CD14-positive monocyte (primary cell): ENCODE measurements at regions not wholly inside any gene's neighbourhood (a gene's known extent, or its start where the extent isn't known, plus 50 kb on each side); places are given as distances from the start of the nearest gene placed in this dataset.

Experiments
- DNase-seq, 3 donors: peaks; one replicate each; pipeline ENCODE4 v3.0.0-alpha.2; 2011 to 2022
- H2AFZ ChIP-seq: 2 replicates; pipeline ENCODE4 v1.6.0; 2012; ENCODE audit warnings: mild to moderate bottlenecking, low read depth, low read length, inconsistent platforms; ENCODE audit not compliant: insufficient read depth, poor library complexity, severe bottlenecking
- H3K27ac ChIP-seq, 2 donors: 1 replicate in 1 of 2; 2 replicates in 1 of 2; pipeline ENCODE4 v1.5.1; 2012 to 2013; ENCODE audit warnings: low read length in 2 of 2, control low read depth in 1 of 2, inconsistent platforms in 1 of 2, low read depth in 1 of 2, mild to moderate bottlenecking in 1 of 2
- H3K27me3 ChIP-seq, 2 donors: one replicate each; pipeline versions ENCODE4 v1.6.0 to v1.6.1; 2011 to 2013; ENCODE audit warnings: low read length in 2 of 2; ENCODE audit not compliant: control insufficient read depth in 2 of 2, insufficient read depth in 2 of 2
- H3K36me3 ChIP-seq, 2 donors: replicated peaks in 1 of 2; 1 replicate in 1 of 2; 2 replicates in 1 of 2; pipeline versions ENCODE4 v1.5.1 to v1.6.1; 2012 to 2013; ENCODE audit warnings: low read length in 2 of 2, control low read depth in 1 of 2, inconsistent platforms in 1 of 2, mild to moderate bottlenecking in 1 of 2; ENCODE audit not compliant: insufficient read depth in 2 of 2, control insufficient read depth in 1 of 2
- H3K4me1 ChIP-seq, 2 donors: 1 replicate in 1 of 2; 2 replicates in 1 of 2; pipeline versions ENCODE4 v1.5.1 to v1.6.1; 2012 to 2013; ENCODE audit warnings: low read length in 2 of 2, control low read depth in 1 of 2, inconsistent platforms in 1 of 2, mild to moderate bottlenecking in 1 of 2, moderate library complexity in 1 of 2; ENCODE audit not compliant: insufficient read depth in 2 of 2, control insufficient read depth in 1 of 2
- H3K4me2 ChIP-seq: replicated peaks from 2 replicates; pipeline ENCODE3; 2012; ENCODE audit warnings: low read length, moderate library complexity, mild to moderate bottlenecking; ENCODE audit not compliant: poor library complexity, severe bottlenecking; ENCODE audit errors: extremely low read depth
- H3K4me3 ChIP-seq, 3 experiments: fragments of 200-600 bp in 1 of 3; sonication (generic) in 1 of 3; replicated peaks in 1 of 3; 1 replicate in 2 of 3; 2 replicates in 1 of 3; pipeline ENCODE4 v1.5.1; 2011 to 2013; ENCODE audit warnings: low read length in 3 of 3, mild to moderate bottlenecking in 3 of 3, control low read depth in 2 of 3, low read depth in 2 of 3, inconsistent platforms in 1 of 3, moderate library complexity in 1 of 3
- H3K79me2 ChIP-seq: 2 replicates; pipeline ENCODE4 v1.6.0; 2012; ENCODE audit warnings: mild to moderate bottlenecking, control low read depth, inconsistent platforms, low read length, moderate library complexity; ENCODE audit not compliant: insufficient read depth
- H3K9ac ChIP-seq: 2 replicates; pipeline ENCODE4 v1.6.0; 2017; ENCODE audit warnings: low read length, mild to moderate bottlenecking; ENCODE audit not compliant: insufficient read depth, poor library complexity, severe bottlenecking
- H3K9me3 ChIP-seq, 2 donors: replicated peaks in 1 of 2; 1 replicate in 1 of 2; 2 replicates in 1 of 2; pipeline versions ENCODE4 v1.5.1 to v1.6.1; 2012 to 2013; ENCODE audit warnings: low read length in 2 of 2, control low read depth in 1 of 2; ENCODE audit not compliant: control insufficient read depth in 1 of 2, insufficient read depth in 1 of 2
- H4K20me1 ChIP-seq: 2 replicates; pipeline ENCODE4 v1.6.0; 2012; ENCODE audit warnings: mild to moderate bottlenecking, low read length, control low read depth, moderate library complexity; ENCODE audit not compliant: insufficient read depth
- H3K27ac Mint-ChIP-seq, 7 donors: one replicate each; pipeline ENCODE4 v1.8.0; 2020; ENCODE audit warnings: mild to moderate bottlenecking in 7 of 7, mixed read lengths in 7 of 7, moderate library complexity in 6 of 7, inconsistent platforms in 2 of 7
- H3K27me3 Mint-ChIP-seq, 3 donors: one replicate each; pipeline ENCODE4 v1.8.0; 2021 to 2022; ENCODE audit warnings: low read depth in 3 of 3, mild to moderate bottlenecking in 3 of 3, mixed read lengths in 3 of 3, moderate library complexity in 3 of 3, inconsistent platforms in 1 of 3
- H3K36me3 Mint-ChIP-seq, 2 donors: one replicate each; pipeline ENCODE4 v1.8.0; 2020; ENCODE audit warnings: mixed read lengths in 2 of 2, inconsistent platforms in 1 of 2, mild to moderate bottlenecking in 1 of 2
- H3K4me1 Mint-ChIP-seq: one replicate; pipeline ENCODE4 v1.8.0; 2020; ENCODE audit warnings: mild to moderate bottlenecking, mixed read lengths
- H3K4me3 Mint-ChIP-seq, 2 donors: one replicate each; pipeline ENCODE4 v1.8.0; 2020; ENCODE audit warnings: mild to moderate bottlenecking in 2 of 2, mixed read lengths in 2 of 2, moderate library complexity in 1 of 2
- H3K9me3 Mint-ChIP-seq, 7 donors: one replicate each; pipeline ENCODE4 v1.8.0; 2020 to 2022; ENCODE audit warnings: mixed read lengths in 7 of 7, mild to moderate bottlenecking in 6 of 7, moderate library complexity in 6 of 7, inconsistent platforms in 2 of 7
- WGBS: methylation state at CpG from one replicate; pipeline ENCODE4 v1.1.5; 2013; ENCODE audit warnings: missing lambda C conversion rate; ENCODE audit not compliant: insufficient coverage; 5-methylcytosine and 5-hydroxymethylcytosine counted together
- intact Hi-C, 2 donors: fragments of 100-400 bp; cut with micrococcal nuclease; formaldehyde crosslinking; loops; one replicate each; pipeline versions ENCODE4 v1.15.0 to v1.15.1; 2023
- TF ChIP-seq, protein P1 (sequence below): fragments of 200-600 bp; IDR thresholded peaks from one replicate; pipeline ENCODE4 v1.8.0; 2022; ENCODE audit warnings: antibody characterized with exemption, mild to moderate bottlenecking

DNA sequence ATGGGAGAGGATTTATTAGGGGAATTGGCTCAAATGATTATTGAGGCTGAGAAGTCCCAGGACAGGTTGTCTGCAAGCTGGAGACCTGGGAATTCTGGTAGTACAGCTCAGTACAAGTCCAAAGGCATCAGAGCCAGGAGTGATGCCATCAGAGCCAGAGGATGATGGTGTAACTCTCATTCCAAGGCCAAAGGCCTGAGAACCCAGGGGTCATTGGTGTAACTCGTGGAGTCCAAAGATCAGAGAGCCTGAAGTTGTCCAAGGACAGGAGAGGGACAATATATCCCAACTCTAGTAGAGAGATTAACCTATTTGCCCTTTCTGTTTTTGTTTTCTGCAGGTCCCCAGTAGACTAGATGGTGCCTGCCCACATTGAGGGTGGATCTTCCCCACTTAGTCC lies 134.3 kb downstream of the MAP3K21 start:
- no peak overlapping the region for H3K27ac Mint-ChIP-seq
- H3K27me3 ChIP-seq: no peaks in the 10 kb centered on the region
- H3K4me3 ChIP-seq: no peak overlapping the region
- TF ChIP-seq, protein P1, sequence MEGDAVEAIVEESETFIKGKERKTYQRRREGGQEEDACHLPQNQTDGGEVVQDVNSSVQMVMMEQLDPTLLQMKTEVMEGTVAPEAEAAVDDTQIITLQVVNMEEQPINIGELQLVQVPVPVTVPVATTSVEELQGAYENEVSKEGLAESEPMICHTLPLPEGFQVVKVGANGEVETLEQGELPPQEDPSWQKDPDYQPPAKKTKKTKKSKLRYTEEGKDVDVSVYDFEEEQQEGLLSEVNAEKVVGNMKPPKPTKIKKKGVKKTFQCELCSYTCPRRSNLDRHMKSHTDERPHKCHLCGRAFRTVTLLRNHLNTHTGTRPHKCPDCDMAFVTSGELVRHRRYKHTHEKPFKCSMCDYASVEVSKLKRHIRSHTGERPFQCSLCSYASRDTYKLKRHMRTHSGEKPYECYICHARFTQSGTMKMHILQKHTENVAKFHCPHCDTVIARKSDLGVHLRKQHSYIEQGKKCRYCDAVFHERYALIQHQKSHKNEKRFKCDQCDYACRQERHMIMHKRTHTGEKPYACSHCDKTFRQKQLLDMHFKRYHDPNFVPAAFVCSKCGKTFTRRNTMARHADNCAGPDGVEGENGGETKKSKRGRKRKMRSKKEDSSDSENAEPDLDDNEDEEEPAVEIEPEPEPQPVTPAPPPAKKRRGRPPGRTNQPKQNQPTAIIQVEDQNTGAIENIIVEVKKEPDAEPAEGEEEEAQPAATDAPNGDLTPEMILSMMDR: no peak
- no CpG with 5 or more reads among the region's 1 CpG for WGBS
- H2AFZ ChIP-seq: no peak overlapping the region
- H3K4me1 Mint-ChIP-seq: no peaks in the 10 kb centered on the region
- no peaks in the 10 kb centered on the region for H3K79me2 ChIP-seq
- H3K36me3 Mint-ChIP-seq: no peaks in the 10 kb centered on the region
- no peaks in the 10 kb centered on the region for H4K20me1 ChIP-seq
- peaks cover 0 to 16% of the 10 kb centered on the region in 2 donors for H3K9me3 ChIP-seq
- H3K4me2 ChIP-seq: no peak overlapping the region
- no peaks in the 10 kb centered on the region for H3K36me3 ChIP-seq
- peaks cover 0 to 1% (median 0%) of the 10 kb centered on the region in 3 donors for H3K27me3 Mint-ChIP-seq
- no peak overlapping the region for H3K4me3 Mint-ChIP-seq
- peaks cover 0 to 4% (median 3%) of the 10 kb centered on the region in 7 donors for H3K9me3 Mint-ChIP-seq
- no peak for DNase-seq
- no peak overlapping the region for H3K9ac ChIP-seq
- no peak overlapping the region for H3K27ac ChIP-seq
- no peaks in the 10 kb centered on the region for H3K4me1 ChIP-seq
- intact Hi-C loops: no loop called here

DNA sequence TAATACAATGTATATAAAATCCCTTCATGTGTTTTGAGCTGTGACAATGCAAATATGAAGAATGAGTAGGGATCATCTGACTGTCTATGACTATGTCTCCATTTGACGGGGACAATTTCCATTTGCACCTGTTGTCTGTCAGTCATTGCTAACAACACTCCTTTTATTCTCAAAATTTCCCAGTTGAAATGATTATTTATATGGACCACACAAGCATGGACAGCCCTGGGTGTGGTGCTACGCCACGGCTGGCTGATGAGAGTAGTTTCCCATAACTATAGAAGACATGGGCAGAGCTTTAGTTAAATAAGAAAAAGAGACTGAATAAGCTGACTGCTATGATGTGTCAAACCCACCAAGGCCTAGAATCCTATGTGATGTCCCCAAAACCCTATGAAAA lies 135.8 kb downstream of the MAP3K21 start:
- Mint-ChIP-seq H3K27ac (no peak overlapping the region), H3K36me3 (no peaks in the 10 kb centered on the region), H3K9me3 (peaks cover 0 to 4% (median 3%) of the 10 kb centered on the region in 7 donors), H3K4me1 (no peaks in the 10 kb centered on the region), H3K4me3 (no peak overlapping the region), H3K27me3 (peaks cover 0 to 1% (median 0%) of the 10 kb centered on the region in 3 donors)
- no peaks in the 10 kb centered on the region for H3K4me1 ChIP-seq
- no CpG with 5 or more reads among the region's 3 CpGs for WGBS
- TF ChIP-seq, protein P1: no peak
- H3K4me2 ChIP-seq: no peak overlapping the region
- no peaks in the 10 kb centered on the region for H3K27me3 ChIP-seq
- no peak overlapping the region for H3K27ac ChIP-seq
- H3K4me3 ChIP-seq: no peak overlapping the region
- H3K9me3 ChIP-seq: peaks cover 0 to 16% of the 10 kb centered on the region in 2 donors
- DNase-seq: no peak
- intact Hi-C loops: no loop called here
- no peaks in the 10 kb centered on the region for H3K79me2 ChIP-seq
- H2AFZ ChIP-seq: no peak overlapping the region
- no peaks in the 10 kb centered on the region for H4K20me1 ChIP-seq
- no peaks in the 10 kb centered on the region for H3K36me3 ChIP-seq
- H3K9ac ChIP-seq: no peak overlapping the region
